ENCODE measurements at regions not wholly inside any gene's neighbourhood (a gene's known extent, or its start where the extent isn't known, plus 50 kb on each side); places are given as distances from the start of the nearest gene placed in this dataset.

- Mint-ChIP-seq H3K4me3 (no peak overlapping the region), H3K27ac (no peak overlapping the region), H3K36me3 (no peaks in the 10 kb centered on the region), H3K9me3 (peaks cover 2% of the 10 kb centered on the region), H3K27me3 (no peaks in the 10 kb centered on the region), H3K4me1 (no peaks in the 10 kb centered on the region)
- POLR2A ChIA-PET = no interaction called here
- ATAC-seq (ENCODE audit: low read depth) (no peak), DNase-seq (no peak)
These were observed 316.8 kb upstream of the CHRM2 start for GRCh38 chr7:136551618-136552017.

- ATAC-seq (ENCODE audit: low read depth) (no peak), DNase-seq (no peak)
- Mint-ChIP-seq H3K27ac (no peak overlapping the region), H3K36me3 (no peaks in the 10 kb centered on the region), H3K9me3 (no peaks in the 10 kb centered on the region), H3K27me3 (no peaks in the 10 kb centered on the region), H3K4me1 (no peaks in the 10 kb centered on the region), H3K4me3 (no peak overlapping the region)
- POLR2A ChIA-PET = no interaction called here
These were observed 318.7 kb upstream of the CHRM2 start for GRCh38 chr7:136549756-136550155.

GRCh38 chr7:136533732-136534131 is 334.7 kb upstream of the CHRM2 start:
- Mint-ChIP-seq H3K36me3 (no peaks in the 10 kb centered on the region), H3K4me3 (no peak overlapping the region), H3K9me3 (peaks cover 8% of the 10 kb centered on the region), H3K27ac (no peak overlapping the region), H3K27me3 (no peaks in the 10 kb centered on the region), H3K4me1 (no peaks in the 10 kb centered on the region)
- POLR2A ChIA-PET = no interaction called here
- ATAC-seq (ENCODE audit: low read depth) = no peak
- DNase-seq = no peak

GRCh38 chr7:136530831-136531230 is 337.6 kb upstream of the CHRM2 start:
- no peaks in the 10 kb centered on the region for H3K4me1 Mint-ChIP-seq
- no peak for DNase-seq
- ATAC-seq (ENCODE audit: low read depth) = no peak
- H3K27ac Mint-ChIP-seq = no peak overlapping the region
- H3K9me3 Mint-ChIP-seq = peaks cover 2% of the 10 kb centered on the region
- H3K27me3 Mint-ChIP-seq = no peaks in the 10 kb centered on the region
- H3K4me3 Mint-ChIP-seq = no peak overlapping the region
- no peaks in the 10 kb centered on the region for H3K36me3 Mint-ChIP-seq
- POLR2A ChIA-PET = no interaction called here

- no peak overlapping the region for H3K4me3 Mint-ChIP-seq
- ATAC-seq (ENCODE audit: low read depth) (no peak), DNase-seq (no peak)
- POLR2A ChIA-PET = no interaction called here
- H3K36me3 Mint-ChIP-seq = no peaks in the 10 kb centered on the region
- H3K27me3 Mint-ChIP-seq = no peaks in the 10 kb centered on the region
- no peak overlapping the region for H3K27ac Mint-ChIP-seq
- H3K9me3 Mint-ChIP-seq = peaks cover 2% of the 10 kb centered on the region
- no peaks in the 10 kb centered on the region for H3K4me1 Mint-ChIP-seq
These were observed 340.1 kb upstream of the CHRM2 start for GRCh38 chr7:136528329-136528728.

- H3K4me3 Mint-ChIP-seq = no peak overlapping the region
- H3K27ac Mint-ChIP-seq = no peak overlapping the region
- no peaks in the 10 kb centered on the region for H3K4me1 Mint-ChIP-seq
- H3K36me3 Mint-ChIP-seq = no peaks in the 10 kb centered on the region
- DNase-seq (no peak), ATAC-seq (ENCODE audit: low read depth) (no peak)
- H3K27me3 Mint-ChIP-seq = no peaks in the 10 kb centered on the region
- no peaks in the 10 kb centered on the region for H3K9me3 Mint-ChIP-seq
- POLR2A ChIA-PET = no interaction called here
These were observed 340.9 kb upstream of the CHRM2 start for GRCh38 chr7:136527554-136527953.

- Mint-ChIP-seq H3K36me3 (no peaks in the 10 kb centered on the region), H3K9me3 (no peaks in the 10 kb centered on the region), H3K4me3 (no peak overlapping the region), H3K27me3 (no peaks in the 10 kb centered on the region), H3K27ac (no peak overlapping the region), H3K4me1 (no peaks in the 10 kb centered on the region)
- POLR2A ChIA-PET = no interaction called here
- no peak for ATAC-seq (ENCODE audit: low read depth)
- DNase-seq = no peak
These were observed 341.9 kb upstream of the CHRM2 start for GRCh38 chr7:136526408-136527105.

GRCh38 chr7:136523571-136523970 is 344.9 kb upstream of the CHRM2 start:
- Mint-ChIP-seq H3K4me3 (no peak overlapping the region), H3K27ac (no peak overlapping the region), H3K4me1 (no peaks in the 10 kb centered on the region), H3K27me3 (no peaks in the 10 kb centered on the region), H3K36me3 (no peaks in the 10 kb centered on the region), H3K9me3 (no peaks in the 10 kb centered on the region)
- no peak for DNase-seq
- ATAC-seq (ENCODE audit: low read depth) = no peak
- POLR2A ChIA-PET = no interaction called here

- ATAC-seq (ENCODE audit: low read depth) = no peak
- Mint-ChIP-seq H3K27me3 (no peaks in the 10 kb centered on the region), H3K27ac (no peak overlapping the region), H3K36me3 (no peaks in the 10 kb centered on the region), H3K4me1 (no peaks in the 10 kb centered on the region), H3K4me3 (no peak overlapping the region), H3K9me3 (peaks cover 3% of the 10 kb centered on the region)
- no peak for DNase-seq
- POLR2A ChIA-PET = no interaction called here
These were observed 350.5 kb upstream of the CHRM2 start for GRCh38 chr7:136517971-136518370.

- no peak for DNase-seq
- POLR2A ChIA-PET = no interaction called here
- Mint-ChIP-seq H3K9me3 (peaks cover 8% of the 10 kb centered on the region), H3K27ac (no peak overlapping the region), H3K36me3 (no peaks in the 10 kb centered on the region), H3K4me1 (no peaks in the 10 kb centered on the region), H3K27me3 (no peaks in the 10 kb centered on the region), H3K4me3 (no peak overlapping the region)
- ATAC-seq (ENCODE audit: low read depth) = no peak
These were observed 353.7 kb upstream of the CHRM2 start for GRCh38 chr7:136514776-136515175.

GRCh38 chr7:136513744-136514143 is 354.7 kb upstream of the CHRM2 start:
- no peaks in the 10 kb centered on the region for H3K36me3 Mint-ChIP-seq
- ATAC-seq (ENCODE audit: low read depth) = no peak
- H3K4me3 Mint-ChIP-seq = no peak overlapping the region
- H3K27ac Mint-ChIP-seq = no peak overlapping the region
- POLR2A ChIA-PET = no interaction called here
- no peak for DNase-seq
- no peaks in the 10 kb centered on the region for H3K27me3 Mint-ChIP-seq
- peaks cover 10% of the 10 kb centered on the region for H3K9me3 Mint-ChIP-seq
- no peaks in the 10 kb centered on the region for H3K4me1 Mint-ChIP-seq

- DNase-seq (no peak), ATAC-seq (ENCODE audit: low read depth) (no peak)
- H3K9me3 Mint-ChIP-seq = peaks cover 12% of the 10 kb centered on the region
- H3K36me3 Mint-ChIP-seq = no peaks in the 10 kb centered on the region
- H3K27me3 Mint-ChIP-seq = no peaks in the 10 kb centered on the region
- no peak overlapping the region for H3K27ac Mint-ChIP-seq
- POLR2A ChIA-PET = no interaction called here
- H3K4me1 Mint-ChIP-seq = no peaks in the 10 kb centered on the region
- H3K4me3 Mint-ChIP-seq = no peak overlapping the region
These were observed 359.0 kb upstream of the CHRM2 start for GRCh38 chr7:136509466-136509865.

- H3K4me1 Mint-ChIP-seq = no peaks in the 10 kb centered on the region
These were observed 366.3 kb upstream of the CHRM2 start for GRCh38 chr7:136502162-136502561.

GRCh38 chr7:136501151-136501550 is 367.3 kb upstream of the CHRM2 start:
- POLR2A ChIA-PET = no interaction called here
- no peaks in the 10 kb centered on the region for H3K36me3 Mint-ChIP-seq
- H3K9me3 Mint-ChIP-seq = peaks cover 2% of the 10 kb centered on the region

More at GRCh38 chr7:136502162-136502561, 366.3 kb upstream of the CHRM2 start:
- Mint-ChIP-seq H3K4me3 (no peak overlapping the region), H3K27ac (no peak overlapping the region), H3K27me3 (no peaks in the 10 kb centered on the region), H3K36me3 (no peaks in the 10 kb centered on the region), H3K9me3 (peaks cover 2% of the 10 kb centered on the region)
- no peak for DNase-seq
- POLR2A ChIA-PET = no interaction called here
- no peak for ATAC-seq (ENCODE audit: low read depth)

GRCh38 chr7:136496551-136496950 is 371.9 kb upstream of the CHRM2 start:
- Mint-ChIP-seq H3K4me3 (no peak overlapping the region), H3K27me3 (no peaks in the 10 kb centered on the region), H3K9me3 (peaks cover 4% of the 10 kb centered on the region), H3K4me1 (no peaks in the 10 kb centered on the region), H3K36me3 (no peaks in the 10 kb centered on the region), H3K27ac (no peak overlapping the region)
- POLR2A ChIA-PET = no interaction called here
- DNase-seq (no peak), ATAC-seq (ENCODE audit: low read depth) (no peak)

More at GRCh38 chr7:136501151-136501550, 367.3 kb upstream of the CHRM2 start:
- Mint-ChIP-seq H3K27me3 (no peaks in the 10 kb centered on the region), H3K4me1 (no peaks in the 10 kb centered on the region), H3K27ac (no peak overlapping the region), H3K4me3 (no peak overlapping the region)
- DNase-seq (no peak), ATAC-seq (ENCODE audit: low read depth) (no peak)

Measured in activated naive CD8-positive, alpha-beta T cell treated with anti-CD3 and anti-CD28 coated beads, Interleukin-2, amount 10 ng/mL, durations not matched to agents 7 days and 5 days (primary cell).